UCSD-AML1 (cell line): ENCODE measurements at regions not wholly inside any gene's neighbourhood (a gene's known extent, or its start where the extent isn't known, plus 50 kb on each side); places are given as distances from the start of the nearest gene placed in this dataset.
"Not testable (repeated sequence)": the region's sequence is repeated elsewhere in the genome, so short reads cannot be mapped to it uniquely, and the experiment has no call there.

Source experiments
- DNase-seq: peaks from one replicate; lab custom pipeline; 2025; ENCODE audit not compliant: unreplicated experiment; lab: John Stamatoyannopoulos, UW

DNA sequence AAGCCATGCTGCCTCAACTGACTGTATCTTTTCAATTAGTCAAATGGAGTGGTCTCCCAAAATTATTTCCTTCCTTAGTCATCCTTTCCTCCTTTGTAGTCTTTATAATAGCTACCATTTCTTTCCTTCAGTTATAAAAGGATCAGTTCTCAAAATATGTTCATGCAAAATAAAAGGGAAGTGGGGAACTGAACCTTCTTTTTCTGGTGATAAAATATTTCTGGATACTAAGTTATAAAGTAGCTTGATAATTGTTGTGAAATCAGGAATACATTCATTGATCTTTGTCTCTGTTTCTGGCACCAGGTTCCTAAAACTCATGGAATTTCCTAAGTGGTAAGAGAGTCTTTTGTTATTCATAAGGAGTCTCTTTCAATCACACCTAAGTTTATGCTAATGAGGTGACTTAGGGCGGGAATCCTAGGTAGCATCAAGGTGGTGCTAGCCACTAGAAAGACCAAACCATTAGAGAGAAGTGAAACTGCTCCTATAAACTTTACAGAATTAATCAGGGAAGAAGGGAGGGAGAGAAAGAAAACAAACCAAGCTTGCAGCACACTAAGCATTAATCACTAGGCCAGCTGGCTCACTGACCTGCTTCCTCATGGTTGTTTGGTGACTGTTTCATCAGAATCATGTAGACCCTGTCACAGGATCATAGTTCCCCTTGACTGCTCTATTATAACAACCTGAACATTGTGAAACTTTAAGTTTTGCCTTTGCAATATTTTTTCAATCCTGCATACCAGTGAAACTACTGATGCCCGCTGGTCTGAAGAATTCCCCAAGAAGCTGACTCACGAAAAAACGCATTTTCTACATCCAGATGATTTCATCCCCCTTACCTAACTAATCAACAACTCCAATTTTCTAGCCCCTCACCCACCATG, 161.6 kb upstream of the PTBP2 start:
- no peak for DNase-seq

DNA sequence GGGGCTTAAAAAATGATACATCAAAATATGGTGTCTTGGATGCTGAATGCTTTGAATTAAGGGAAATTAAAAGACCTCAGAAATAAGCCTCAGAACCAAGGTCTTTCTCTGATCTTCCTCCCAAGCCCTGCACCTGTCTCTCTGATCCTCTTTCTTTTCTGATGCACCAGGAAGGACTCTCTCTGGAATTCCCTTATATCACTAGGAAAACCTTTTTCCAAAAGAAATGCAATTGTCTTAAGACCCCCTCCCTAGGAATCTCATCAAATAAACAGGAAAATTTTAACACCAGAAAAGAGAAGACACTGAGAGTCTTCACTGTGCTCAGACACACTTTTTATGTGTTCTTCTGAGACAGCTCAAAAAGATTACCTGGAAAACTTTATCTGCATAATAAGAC, 159.5 kb upstream of the PTBP2 start:
- no peak for DNase-seq

DNA sequence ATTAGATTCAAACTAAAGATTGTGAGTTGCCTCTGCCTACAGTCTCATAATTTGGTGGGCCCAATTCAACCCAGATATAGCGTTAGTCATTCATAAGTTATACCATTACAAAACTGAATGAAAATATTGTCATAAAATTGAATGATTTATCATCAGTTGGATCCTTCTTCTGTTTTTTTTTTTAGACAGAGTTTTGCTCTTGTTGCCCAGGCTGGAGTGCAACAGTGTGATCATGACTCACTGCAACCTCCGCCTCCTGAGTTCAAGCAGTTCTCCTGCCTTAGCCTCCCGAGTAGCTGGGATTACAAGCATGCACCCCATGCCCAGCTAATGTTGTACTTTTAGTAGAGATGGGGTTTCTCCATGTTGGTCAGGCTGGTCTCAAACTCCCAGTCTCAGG, 157.2 kb upstream of the PTBP2 start:
- DNase-seq: not testable (repeated sequence)

DNA sequence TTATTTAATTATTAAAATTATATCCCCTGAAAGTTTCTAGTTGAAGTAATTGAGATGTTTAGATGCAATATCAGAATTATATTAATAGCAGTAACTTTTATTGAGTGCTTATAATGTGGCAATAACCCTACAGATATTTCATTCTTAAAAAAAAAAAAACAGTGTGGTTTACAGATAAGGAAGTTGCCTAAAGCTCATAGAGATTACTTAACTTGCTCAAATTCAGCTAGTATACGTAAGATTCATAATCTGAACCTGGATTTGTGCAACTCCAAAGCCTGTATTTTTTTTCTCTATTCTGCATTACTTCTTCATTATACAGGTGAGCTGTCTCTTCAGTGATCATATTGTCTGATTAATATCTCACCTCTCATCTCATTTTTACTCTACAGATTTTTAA, 156.0 kb upstream of the PTBP2 start:
- no peak for DNase-seq

DNA sequence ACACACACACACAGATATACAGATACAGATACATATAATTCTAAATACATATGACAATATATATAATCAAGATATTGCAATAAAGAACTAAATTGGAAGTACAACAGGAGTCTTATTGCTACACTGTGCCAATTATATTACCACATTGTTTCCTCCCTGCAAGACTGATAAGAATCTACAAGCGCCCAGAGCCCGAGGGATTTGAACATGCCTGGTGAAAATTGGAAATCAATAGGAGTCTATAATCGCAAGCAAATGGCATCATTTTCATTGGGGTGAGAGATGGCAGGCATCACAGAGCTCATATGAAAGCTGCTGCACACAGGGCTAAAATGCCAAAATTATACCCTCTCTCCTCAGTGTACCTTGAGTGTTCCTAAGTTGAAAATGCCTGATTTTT, 152.9 kb upstream of the PTBP2 start:
- DNase-seq: no peak

DNA sequence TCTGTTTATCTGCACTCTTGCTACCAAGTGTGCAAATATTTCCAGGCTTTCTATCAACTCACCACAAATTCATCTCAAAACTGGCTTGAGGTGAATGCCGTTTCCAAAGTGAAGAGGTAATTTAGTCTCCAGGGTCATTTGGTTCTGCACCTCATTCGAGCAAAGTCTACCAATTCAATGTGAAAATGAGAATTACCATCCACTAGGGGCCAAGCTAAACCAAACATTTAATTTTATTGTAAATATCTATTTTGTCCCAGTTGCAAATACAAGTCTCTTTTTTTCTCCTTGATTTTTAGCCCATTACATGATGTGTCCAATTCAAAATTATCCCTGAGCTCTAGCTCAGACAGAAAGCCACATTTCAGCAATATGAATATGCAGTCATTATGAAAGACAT, 152.3 kb upstream of the PTBP2 start:
- no peak for DNase-seq

DNA sequence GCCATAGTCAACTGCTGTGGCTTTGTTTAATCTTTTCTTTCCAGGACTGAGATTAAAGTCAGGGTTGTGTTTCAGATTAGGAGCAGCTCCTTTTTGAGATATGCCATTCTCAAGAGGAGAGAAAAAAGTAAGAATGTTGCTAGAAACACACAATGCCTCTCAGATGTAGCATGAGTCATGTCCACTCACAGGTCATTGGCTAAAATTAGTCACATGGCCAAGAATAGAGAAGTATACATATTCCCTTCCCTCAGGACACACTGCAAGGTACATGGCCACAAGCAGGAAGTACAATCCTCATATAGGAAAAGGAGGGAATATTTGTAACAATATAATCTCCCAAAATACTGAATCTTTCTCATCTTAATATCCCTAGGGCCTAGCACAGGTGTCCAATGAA, 141.9 kb upstream of the PTBP2 start:
- no peak for DNase-seq

DNA sequence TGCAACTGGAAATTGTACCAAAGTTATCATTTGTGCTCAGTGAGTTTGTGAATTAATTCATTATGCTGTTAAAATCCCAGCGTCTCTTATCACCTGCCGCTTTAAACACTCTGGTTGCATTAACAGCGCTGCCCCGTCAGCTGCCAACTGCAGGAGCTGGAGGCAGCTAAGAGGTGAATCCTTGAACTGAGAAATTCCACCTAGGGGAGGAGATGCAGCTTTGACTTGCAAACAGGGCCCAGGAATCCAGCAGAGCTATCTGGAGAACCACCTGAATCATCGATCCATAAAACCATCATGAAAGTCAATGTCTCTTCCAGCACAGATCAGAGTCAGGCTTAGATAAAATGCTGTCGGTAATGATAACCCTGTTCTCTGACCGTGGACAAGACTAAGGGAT, 140.7 kb upstream of the PTBP2 start:
- no peak for DNase-seq

DNA sequence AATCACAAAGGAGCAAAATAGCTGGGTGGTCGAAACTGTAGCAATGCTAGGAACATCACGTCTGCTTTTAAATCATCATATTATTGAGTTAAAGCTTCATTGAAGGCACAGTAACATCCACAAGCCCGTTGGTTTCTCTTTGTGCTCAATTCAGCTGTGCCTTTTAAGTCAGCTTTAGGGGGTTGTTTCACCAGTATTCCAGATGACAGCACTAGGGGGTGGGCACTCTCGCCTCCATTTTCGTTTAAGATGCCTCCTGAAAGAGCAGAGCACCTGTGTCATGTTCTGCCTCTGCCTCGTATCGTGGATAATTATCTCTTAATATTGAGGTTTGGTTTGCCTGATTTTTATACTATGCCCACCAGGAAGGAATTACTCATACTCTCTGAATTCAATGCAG, 139.8 kb upstream of the PTBP2 start:
- DNase-seq: no peak

DNA sequence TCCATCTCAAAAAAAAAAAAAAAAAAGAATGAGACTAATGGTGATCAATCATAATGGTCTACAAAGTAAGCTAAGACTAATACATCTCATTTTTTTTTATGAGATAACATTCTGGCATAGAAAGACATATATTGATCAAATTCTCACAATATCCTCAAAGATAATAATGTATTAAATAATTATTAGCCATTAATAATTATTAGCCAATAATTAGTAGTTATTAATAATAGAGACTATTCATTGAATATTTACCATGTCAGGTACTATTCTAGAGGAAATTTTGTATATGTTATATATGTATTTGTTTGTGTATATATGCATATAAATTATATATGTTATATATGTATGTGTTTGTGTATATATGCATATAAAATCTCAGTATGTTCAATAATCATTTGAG, 137.7 kb upstream of the PTBP2 start:
- DNase-seq: no peak

DNA sequence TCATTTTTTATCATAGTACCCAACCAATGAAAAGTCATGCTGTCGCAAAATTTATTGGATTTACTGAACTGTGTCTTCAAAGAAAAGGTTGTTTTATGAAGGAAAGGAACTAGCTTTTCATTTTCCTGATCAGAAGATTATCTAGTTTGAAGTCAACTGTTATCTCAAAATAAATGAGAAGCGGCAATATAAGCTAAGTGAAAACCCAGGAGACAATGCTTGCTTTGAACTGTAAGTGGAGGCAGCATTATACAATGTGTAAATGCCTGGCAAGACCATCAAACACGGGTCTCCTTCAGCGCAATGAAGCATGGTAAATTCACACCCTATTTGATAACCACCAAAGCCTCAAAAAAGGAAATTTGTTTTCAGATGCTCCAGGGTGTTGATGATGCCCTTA, 134.4 kb upstream of the PTBP2 start:
- no peak for DNase-seq

DNA sequence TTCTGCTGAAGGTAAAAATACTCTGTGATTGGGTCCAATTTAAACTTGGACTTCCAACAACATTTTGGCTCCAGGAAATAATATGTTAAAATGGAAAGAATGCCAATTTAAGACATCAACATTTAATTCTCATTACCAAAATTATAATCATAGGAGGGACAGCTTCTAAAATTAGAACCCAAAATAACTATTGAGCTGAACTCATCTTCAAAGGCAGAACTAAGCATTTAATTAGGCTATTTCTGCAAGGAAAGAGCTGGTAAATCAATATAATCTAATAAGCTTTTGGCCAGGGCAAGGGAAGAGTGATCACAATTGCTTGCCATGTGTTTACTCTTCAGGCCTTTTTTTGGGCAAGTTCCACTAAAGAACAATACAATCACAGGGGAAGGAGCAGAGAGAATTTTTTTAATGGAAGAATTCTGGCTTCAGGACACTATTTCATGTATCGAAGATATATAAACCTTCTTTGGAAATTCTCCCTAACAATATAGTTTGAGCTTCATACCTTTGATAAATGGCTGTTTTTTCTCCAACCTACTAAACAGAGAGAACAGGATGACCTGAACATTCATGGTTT, 133.1 kb upstream of the PTBP2 start:
- no peak for DNase-seq

DNA sequence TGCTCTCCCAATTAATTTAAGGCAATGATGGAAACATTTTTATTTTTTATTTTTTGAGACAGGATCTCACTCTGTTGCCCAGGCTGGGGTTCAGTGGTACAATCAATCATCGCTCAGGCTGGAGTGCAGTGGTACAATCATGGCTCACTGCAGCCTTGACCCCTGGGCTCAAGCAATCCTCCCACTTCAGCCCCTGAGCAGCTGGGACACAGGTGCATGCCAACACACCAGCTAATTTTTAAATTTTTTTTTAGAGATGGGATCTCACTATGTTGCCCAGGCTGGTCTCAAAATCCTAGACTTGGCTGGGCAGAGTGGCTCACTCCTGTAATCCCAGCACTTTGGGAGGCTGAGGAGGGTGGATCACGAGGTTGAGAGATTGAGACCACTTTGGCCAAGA, 126.1 kb upstream of the PTBP2 start:
- DNase-seq: not testable (repeated sequence)

DNA sequence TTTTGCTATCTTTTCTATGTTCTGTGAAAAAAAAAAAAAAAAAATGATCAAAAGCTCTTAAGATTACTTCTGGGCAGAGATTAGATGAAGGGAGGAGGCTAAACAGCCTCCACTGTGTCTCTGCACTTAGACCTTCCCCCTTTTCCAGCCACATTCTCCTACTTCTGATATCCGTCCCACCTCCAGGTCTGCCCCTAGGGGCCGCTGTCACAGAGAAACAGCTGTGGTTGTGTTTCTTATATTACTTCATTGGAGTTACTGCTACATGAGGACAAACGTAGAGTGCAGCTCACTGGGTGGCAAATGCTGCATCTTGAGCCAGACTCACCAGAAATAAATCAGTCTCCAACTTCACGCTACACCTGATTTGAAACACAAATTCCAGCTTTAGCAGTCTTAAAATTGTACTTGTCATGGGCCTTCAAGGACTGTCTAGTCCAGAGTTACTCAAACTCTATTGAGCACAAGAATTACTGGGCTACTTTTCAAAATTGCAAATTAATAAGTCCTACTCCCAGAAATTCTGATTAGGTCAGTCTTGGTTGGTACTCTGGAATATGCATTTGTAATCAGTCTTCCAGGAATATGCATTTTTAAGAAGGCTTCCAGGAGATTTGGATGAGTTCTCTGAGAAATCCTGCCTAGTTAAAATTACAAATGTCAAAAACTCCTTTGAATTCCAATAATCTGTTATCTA, 125.2 kb upstream of the PTBP2 start:
- DNase-seq: peak; percentile 26

DNA sequence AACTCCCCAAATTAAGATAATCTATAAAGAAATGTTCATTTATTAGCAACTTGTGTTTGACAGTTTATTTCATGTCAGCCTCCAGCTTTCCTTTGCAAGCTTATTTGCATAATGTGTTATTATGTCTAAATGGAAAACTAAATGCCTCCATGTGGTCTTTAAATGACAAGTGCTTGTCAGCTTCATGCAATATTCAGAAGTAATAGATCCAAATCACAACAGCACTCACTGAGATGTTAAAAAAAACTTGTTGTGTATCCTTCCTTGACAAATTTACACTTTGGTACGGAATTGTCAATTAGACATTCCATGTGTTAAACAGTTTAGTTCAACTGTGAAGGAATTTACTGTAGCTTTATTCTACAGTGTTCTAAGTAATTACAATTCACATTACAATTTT, 124.4 kb upstream of the PTBP2 start:
- no peak for DNase-seq

DNA sequence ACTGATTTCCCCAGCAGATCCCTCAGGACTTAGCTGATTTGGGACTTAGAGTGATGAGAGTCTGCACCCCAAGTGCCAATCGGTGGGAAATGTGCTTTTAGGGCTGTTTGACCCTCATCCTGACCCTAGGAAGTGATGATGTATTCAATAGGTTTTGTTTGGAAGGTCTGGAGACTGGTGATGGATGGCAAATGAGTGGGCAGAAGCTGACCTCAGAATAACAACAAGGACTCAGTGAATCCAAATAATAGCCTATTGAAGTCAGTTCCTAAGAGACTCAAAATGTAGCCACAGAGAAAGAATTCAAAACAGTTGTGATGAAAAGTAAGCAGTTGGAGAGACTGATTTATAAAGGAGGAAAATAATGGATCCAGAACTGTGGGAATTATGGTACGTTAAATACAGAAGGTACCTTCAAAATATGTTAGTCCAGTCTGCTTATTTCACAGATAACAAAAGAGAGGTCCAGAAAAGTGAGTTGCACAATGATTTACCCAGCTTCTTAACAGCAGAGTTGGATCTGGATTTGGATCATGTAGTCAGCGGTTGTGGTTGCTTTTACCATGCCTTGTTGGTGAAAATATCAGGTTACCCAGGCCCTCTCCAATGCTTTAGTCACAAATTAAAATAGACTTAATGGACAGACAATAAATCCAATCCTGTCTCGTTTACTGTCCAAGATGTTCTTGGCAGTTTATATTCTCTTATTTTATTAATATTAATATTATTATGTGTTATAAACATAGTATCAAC, 123.0 kb upstream of the PTBP2 start:
- DNase-seq: no peak

DNA sequence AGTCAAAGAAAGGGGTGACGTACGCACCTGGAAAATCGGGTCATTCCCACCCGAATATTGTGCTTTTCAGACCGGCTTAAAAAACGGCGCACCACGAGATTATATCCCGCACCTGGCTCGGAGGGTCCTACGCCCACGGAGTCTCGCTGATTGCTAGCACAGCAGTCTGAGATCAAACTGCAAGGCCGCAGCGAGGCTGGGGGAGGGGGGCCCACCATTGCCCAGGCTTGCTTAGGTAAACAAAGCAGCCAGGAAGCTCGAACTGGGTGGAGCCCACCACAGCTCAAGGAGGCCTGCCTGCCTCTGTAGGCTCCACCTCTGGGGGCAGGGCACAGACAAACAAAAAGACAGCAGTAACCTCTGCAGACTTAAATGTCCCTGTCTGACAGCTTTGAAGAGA, 117.0 kb upstream of the PTBP2 start:
- DNase-seq: not testable (repeated sequence)

DNA sequence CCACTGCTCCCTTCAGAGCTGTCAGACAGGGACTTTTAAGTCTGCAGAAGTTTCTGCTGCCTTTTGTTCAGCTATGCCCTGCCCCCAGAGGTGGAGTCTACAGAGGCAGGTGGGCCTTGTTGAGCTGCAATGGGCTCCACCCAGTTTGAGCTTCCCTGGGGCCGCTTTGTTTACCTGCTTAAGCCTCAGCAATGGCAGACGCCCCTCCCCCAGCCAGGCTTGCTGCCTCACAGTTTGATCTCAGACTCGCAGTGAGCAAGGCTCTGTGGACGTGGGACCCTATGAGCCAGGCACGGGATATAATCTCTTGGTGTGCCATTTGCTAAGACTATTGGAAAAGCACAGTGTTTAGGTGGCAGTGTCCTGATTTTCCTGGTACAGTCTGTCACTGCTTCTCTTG, 104.2 kb upstream of the PTBP2 start:
- DNase-seq: not testable (repeated sequence)

DNA sequence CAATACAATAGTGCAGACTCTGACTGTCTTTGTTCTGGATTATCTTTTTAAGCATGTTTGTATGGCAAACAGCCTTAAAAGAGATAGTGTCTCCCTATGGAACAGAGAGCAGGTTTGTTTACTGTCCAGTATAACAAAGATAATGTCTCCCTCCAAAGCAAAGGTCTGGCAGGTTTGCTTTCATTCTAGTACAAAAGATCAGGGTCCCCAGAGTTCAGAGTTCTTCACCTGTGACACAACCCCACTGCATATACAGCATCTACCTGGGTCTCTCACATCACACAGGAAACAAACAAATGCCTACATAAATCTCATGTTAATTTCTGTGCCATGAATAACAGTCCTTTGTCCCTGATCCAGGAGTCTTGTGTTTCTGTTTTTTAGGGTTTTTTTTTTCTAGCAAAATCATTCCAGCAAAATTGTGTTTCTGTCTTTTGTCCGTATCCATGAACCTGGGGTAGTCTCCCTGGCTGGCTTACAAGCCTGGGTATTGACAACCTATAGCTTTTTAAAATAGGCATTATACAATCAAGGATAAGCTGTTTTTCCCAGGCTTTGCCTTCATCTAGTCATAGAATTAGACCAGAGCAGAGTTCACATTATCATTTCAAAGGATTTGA, 89.4 kb upstream of the PTBP2 start:
- no peak for DNase-seq

DNA sequence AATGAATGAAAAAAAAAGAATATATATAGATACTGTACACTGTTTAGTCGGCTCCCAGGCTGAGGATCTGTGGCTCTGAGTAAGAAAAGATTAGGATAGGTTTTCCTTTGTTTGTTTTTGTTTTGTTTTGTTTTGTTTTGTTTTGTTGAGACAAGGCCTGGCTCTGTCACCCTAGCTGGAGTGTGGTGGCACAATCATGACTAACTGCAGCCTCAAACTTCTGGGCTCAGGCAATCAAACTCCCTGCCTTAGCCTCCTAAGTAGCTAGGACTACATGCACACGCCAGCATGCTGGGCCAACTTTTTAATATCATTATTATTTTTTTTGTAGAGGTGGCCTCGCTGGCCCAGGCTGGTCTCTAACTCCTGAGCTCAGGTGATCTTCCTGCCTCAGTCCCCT, 87.9 kb upstream of the PTBP2 start:
- DNase-seq: no peak

DNA sequence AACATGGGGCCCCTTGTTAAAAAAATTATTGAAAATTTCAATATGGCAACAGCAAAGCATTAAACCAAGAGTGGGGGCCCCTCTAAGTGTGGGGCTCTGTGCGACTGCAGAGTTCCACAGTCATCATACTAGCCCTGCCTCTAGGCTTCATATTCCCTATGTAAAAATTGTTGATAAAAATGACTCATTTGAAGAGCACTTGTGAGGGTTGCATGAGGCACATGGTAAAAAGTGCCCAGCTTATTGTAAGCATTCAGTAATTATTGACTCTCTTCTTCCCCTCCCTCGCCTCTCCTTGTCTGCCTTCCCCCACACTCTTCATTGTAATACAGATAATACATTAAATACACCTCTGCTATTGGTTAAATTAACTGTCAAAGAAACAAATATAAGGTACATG, 86.7 kb upstream of the PTBP2 start:
- DNase-seq: no peak
